ENCODE measurements at regions not wholly inside any gene's neighbourhood (a gene's known extent, or its start where the extent isn't known, plus 50 kb on each side); places are given as distances from the start of the nearest gene placed in this dataset.

- TF ChIP-seq CTCF (conservative IDR thresholded peaks at IDR 0.05) (no peak), ZFX (IDR thresholded peaks at IDR 0.05) (no peak)
These were observed 910.7 kb upstream of the MDGA2 start for GRCh38 chr14:48586099-48586498.

Data from C4-2B (cell line).